ENCODE measurements at regions not wholly inside any gene's neighbourhood (a gene's known extent, or its start where the extent isn't known, plus 50 kb on each side); places are given as distances from the start of the nearest gene placed in this dataset.

DNA sequence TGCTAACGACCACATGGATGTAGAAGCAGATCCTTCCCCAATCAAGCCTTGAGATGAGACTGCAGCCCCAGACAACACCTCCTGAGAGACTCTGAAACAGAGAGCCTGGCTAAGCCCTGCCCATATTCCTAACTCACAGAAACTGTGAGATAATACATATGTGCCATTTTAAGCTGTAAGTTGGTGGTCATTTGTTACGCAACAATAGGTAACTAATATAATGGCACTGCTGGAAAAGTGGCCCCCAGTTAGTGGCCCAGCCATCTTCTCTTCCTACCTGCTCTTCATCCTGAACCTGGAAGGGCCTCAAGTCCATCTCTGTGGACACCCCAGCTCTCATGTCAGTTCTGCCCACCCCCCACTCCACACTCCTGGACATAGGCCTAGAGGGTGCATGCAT is 144.0 kb downstream of the TMEM17 start:
- no peak overlapping the region for H3K56ac ChIP-seq (ENCODE audit: extremely low read depth, insufficient read depth, low read length)
- no peak overlapping the region for H2BK120ac ChIP-seq (ENCODE audit: low read depth, low read length)
- no peak overlapping the region for H3K14ac ChIP-seq (replicated peaks; ENCODE audit: low read depth, low read length)
- no peak overlapping the region for H3K9ac ChIP-seq (ENCODE audit: low read depth, low read length)
- no peak overlapping the region for H2AK9ac ChIP-seq (replicated peaks; ENCODE audit: low read depth, low read length, poor library complexity)
- H2AFZ ChIP-seq (replicated peaks; ENCODE audit: low read length, poor library complexity), result no peak overlapping the region
- DNase-seq (no peak), ATAC-seq (ENCODE audit: low read depth) (no peak)
- ChIA-PET CTCF (no interaction called here), POLR2A (ENCODE audit: unreplicated experiment) (no interaction called here)
- no CpG with 5 or more reads among the region's 2 CpGs for WGBS, 2 experiments (ENCODE audit: extremely low coverage in 2 of 2, insufficient read length in 1 of 2)
- H2AK5ac ChIP-seq (ENCODE audit: low read depth, low read length), result no peak overlapping the region
- H3K4me2 ChIP-seq (ENCODE audit: low read depth, low read length), result no peak overlapping the region
- BruUV-seq (replicated peaks), result no TSS peak
- TF ChIP-seq CEBPB (IDR thresholded peaks at IDR 0.05; ENCODE audit: low read depth, low read length), result peak; percentile 78
- TF ChIP-seq, protein P1, sequence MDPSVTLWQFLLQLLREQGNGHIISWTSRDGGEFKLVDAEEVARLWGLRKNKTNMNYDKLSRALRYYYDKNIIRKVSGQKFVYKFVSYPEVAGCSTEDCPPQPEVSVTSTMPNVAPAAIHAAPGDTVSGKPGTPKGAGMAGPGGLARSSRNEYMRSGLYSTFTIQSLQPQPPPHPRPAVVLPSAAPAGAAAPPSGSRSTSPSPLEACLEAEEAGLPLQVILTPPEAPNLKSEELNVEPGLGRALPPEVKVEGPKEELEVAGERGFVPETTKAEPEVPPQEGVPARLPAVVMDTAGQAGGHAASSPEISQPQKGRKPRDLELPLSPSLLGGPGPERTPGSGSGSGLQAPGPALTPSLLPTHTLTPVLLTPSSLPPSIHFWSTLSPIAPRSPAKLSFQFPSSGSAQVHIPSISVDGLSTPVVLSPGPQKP (IDR thresholded peaks at IDR 0.05; ENCODE audit: borderline replicate concordance, low read depth, low read length), result no peak
- H2BK5ac ChIP-seq (ENCODE audit: low read depth, low read length, poor library complexity, severe bottlenecking), result no peak overlapping the region
- H3K79me1 ChIP-seq (ENCODE audit: low read depth in 1 of 2, low read length in 2 of 2), result no peaks in the 10 kb centered on the region
- H3K9me3 ChIP-seq (ENCODE audit: control insufficient read depth, insufficient read depth, low read length), result no peaks in the 10 kb centered on the region
- H3K4me3 ChIP-seq (ENCODE audit: insufficient read depth, low read depth, low read length), result no peak overlapping the region
- H2BK15ac ChIP-seq (ENCODE audit: low read depth, low read length), result no peak overlapping the region
- H3K23ac ChIP-seq (ENCODE audit: low read depth, low read length), result no peak overlapping the region
- dilution Hi-C loops (cut with HindIII; ENCODE audit: low sequenced_read_pairs, unreplicated experiment) (no loop called here), in situ Hi-C loops (cut with MboI; ENCODE audit: low sequenced_read_pairs) (no loop called here), intact Hi-C loops (cut with micrococcal nuclease) (no loop called here)
- no peak overlapping the region for H4K8ac ChIP-seq (ENCODE audit: low read depth in 2 of 2, low read length in 2 of 2)
- no peak overlapping the region for H4K91ac ChIP-seq (ENCODE audit: insufficient read depth, low read depth, low read length)
- H3K4ac ChIP-seq (ENCODE audit: low read depth, low read length), result no peak overlapping the region
- H2BK20ac ChIP-seq (ENCODE audit: low read depth, low read length), result no peak overlapping the region
- no peak overlapping the region for H4K5ac ChIP-seq (ENCODE audit: low read depth, low read length)
- H4K20me1 ChIP-seq (ENCODE audit: insufficient read depth, low read length), result no peaks in the 10 kb centered on the region
- H3K18ac ChIP-seq (ENCODE audit: low read depth, low read length), result no peak overlapping the region
- H3K9me1 ChIP-seq (ENCODE audit: insufficient read depth, low read length), result no peaks in the 10 kb centered on the region
- H3K27ac ChIP-seq (ENCODE audit: insufficient read depth, low read length), result no peak overlapping the region
- H3K4me1 ChIP-seq (ENCODE audit: control insufficient read depth, insufficient read depth, low read length), result no peaks in the 10 kb centered on the region
- H3K27me3 ChIP-seq (ENCODE audit: control insufficient read depth, insufficient read depth, low read length), result peaks cover 2% of the 10 kb centered on the region; the same call in 1 of the 2 replicates
- H3K36me3 ChIP-seq (ENCODE audit: control insufficient read depth, insufficient read depth, low read length), result no peaks in the 10 kb centered on the region

Measured in IMR-90 (cell line).